ENCODE measurements at regions not wholly inside any gene's neighbourhood (a gene's known extent, or its start where the extent isn't known, plus 50 kb on each side); places are given as distances from the start of the nearest gene placed in this dataset.
"Not testable (repeated sequence)": the region's sequence is repeated elsewhere in the genome, so short reads cannot be mapped to it uniquely, and the experiment has no call there.

DNA sequence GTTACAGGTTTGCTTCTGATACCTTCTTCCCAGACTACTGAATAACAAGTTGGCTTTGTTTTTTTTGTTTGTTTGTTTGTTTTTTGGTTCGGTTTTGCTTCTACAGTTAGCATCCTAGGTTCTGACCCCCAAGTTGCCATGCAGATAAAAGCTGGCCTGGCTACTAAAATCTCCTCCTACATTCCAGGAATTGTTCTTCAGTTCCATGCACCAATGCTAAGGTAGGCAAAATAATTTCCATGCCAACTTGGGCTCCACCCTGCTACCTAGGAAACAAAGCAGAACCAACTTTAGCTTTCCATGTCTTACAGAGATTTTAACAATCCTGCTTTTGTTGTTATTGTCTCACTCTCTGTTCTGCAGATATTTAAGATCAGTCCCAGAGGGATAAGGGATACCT is 495.5 kb upstream of the SOX9 start:
- no peak for DNase-seq (ENCODE audit: low read depth in 3 of 3, low spot score in 2 of 3)

DNA sequence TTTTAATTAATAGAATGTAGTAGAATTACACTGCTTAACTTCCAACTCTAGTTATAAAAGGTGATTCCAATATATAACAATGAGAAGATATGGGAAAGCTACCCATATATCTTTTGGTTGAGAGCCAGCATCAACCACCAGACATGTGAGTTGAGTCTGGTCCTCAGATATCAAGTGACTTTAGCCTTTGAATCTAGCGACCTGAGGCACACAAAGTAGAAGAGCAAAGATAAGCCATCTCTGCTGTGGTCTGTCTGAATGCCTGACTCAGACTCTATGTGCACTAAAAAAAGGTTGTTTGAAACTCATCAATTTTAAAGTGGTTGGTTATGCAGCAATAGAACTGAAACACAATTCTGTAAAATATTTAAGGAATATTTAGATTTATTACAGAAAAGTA is 492.5 kb upstream of the SOX9 start:
- DNase-seq (ENCODE audit: low read depth in 3 of 3, low spot score in 2 of 3): no peak

DNA sequence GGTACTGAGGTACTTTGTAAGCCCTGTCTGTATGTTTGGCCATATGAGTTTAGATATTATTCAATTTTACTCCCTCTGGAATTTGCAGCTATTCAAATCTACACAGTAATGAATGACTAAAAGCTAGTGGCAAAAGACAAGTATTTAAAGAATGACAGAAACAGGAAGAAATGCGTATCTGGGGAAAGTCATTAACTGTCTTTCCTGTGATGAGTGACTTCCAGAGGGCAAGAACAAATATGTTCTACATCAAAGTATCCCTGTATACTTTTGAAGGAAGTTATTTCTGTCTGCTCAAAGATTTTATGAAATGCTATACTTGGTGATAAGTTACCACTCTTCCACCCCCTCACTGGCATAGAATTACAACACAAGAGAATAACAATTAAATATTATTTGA is 489.3 kb upstream of the SOX9 start:
- DNase-seq (ENCODE audit: low read depth in 3 of 3, low spot score in 2 of 3): no peak

DNA sequence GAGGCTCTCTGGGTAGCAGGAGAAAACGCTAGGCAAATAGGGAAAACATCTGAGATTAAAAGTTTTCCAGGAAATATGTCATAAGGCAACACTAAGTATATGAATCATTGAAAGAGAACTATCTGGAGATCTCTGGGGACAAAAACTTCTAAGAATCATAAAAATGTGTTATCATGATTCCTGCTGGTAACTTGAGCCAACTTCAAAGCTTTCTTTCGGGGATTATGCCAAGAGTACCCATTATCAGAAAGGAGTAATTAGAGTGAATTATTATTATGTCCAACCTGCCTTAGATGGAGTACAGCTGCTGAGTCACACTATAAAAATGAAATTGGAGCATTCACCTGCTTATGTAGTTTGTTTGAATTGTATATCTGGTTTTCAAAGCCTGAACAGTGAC is 488.5 kb upstream of the SOX9 start:
- peak; percentile 15 to 38 (median 31) for DNase-seq (ENCODE audit: low read depth in 3 of 3, low spot score in 2 of 3)

DNA sequence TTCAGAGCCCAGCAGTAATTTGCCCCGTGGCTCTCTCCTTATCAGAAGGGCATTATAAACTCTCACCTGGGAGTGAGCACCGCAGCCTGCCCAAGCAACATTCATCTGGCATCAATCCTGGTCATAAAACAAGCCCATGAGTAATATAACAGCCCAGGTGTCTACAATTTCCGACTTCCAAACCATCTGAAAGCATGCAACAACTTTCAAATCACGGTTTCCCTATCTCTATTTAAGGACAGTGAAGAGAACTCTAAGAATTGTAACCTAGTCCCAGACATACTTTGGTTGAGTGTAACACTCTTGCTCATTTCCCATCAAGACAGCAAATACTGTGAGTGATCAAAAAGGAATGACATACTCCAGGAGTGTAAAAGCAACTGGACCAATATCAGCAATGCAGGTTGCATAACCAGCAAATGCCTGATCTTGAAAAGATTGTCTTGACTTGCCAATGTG is 487.4 kb upstream of the SOX9 start:
- no peak for DNase-seq (ENCODE audit: low read depth in 3 of 3, low spot score in 2 of 3)

DNA sequence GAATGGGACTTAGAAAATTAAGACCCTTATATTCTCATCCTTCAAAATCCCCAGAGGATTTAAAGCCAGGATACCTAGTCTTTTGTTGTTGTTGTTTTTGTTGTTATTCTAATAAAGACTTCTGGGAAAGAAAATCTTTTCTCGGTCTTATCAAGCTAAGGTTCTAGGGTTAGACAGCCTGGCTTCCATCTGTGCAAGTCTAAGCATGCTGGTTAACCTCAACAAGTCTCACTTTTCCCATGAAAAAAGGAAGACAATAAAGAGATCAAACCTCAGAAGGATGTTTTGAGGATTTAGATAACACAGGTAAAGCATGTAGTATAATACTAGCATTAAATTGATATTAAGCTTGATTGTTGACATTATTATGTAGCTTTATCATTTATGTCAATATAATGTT is 486.4 kb upstream of the SOX9 start:
- no peak for DNase-seq (ENCODE audit: low read depth in 3 of 3, low spot score in 2 of 3)

DNA sequence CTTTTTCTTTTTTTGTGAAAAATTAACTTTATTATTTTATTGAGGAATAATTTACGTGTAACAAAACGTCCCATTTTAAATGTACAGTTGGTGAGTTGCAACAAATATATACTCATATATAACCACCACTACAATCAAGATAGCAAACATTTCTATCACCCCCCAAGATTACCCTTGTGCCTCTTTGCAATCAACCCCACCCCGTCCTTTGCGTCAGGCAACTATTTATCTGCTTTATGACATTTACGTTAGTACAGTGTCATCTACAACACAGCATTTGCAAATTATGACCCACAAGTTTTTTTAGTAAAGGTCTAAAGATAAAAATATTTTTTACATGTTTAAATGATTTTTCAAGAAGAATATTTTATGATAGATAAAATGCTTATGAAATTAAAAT is 485.6 kb upstream of the SOX9 start:
- no peak for DNase-seq (ENCODE audit: low read depth in 3 of 3, low spot score in 2 of 3)

DNA sequence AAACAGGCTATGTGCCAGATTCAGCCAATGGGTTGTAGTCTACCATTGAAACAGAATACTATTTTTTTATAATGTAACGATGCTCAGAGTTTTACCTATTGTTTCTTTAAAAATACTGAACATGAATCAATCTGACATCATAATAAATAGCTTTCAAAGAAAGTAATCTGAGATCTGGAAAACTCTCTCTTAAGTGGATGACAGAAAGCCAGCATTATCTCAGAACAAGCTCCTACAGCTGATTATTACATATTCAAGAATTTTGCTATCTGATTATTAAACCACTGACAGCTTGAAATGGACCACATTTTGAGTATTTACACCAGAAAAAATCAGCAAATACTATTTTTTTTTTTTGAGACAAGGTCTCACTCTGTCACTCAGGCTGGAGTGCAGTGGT is 484.2 kb upstream of the SOX9 start:
- DNase-seq (ENCODE audit: low read depth in 3 of 3, low spot score in 2 of 3): no peak

DNA sequence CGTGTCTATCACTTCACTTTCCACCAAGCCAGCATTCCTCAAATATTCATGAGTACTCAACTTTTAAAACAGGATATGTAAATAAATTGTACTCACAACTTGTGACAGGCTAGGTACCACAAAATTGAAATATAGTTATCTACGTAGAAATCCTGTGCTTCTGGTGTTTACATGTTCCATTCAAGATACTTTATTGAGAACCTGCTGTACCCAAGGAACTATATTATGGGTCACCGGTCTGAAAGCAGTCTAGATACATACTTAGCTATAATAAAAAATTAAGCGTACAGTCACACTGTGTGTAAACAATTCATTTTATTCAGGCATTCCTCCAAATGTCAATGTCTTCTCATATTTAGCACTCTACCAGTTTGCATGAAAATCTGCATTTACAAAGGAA is 482.2 kb upstream of the SOX9 start:
- DNase-seq (ENCODE audit: low read depth in 3 of 3, low spot score in 2 of 3): no peak

DNA sequence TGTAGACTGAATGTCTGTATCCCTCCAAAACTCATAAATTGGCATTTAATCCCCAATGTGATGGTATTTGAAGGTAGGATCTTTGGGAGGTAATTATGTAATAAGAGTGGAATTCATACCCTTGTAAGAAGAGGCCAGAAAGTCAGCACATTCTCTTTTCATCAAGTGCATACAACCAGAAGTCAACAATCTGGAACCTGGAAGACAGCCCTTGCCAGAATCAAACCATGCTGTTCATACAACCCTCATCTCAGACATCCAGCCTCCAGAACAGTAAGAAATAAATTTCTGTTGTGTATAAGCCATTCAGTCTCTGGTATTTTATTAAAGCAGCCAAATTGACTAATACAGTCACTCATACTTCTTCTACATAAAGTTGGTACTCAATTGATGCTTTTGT is 481.0 kb upstream of the SOX9 start:
- no peak for DNase-seq (ENCODE audit: low read depth in 3 of 3, low spot score in 2 of 3)

DNA sequence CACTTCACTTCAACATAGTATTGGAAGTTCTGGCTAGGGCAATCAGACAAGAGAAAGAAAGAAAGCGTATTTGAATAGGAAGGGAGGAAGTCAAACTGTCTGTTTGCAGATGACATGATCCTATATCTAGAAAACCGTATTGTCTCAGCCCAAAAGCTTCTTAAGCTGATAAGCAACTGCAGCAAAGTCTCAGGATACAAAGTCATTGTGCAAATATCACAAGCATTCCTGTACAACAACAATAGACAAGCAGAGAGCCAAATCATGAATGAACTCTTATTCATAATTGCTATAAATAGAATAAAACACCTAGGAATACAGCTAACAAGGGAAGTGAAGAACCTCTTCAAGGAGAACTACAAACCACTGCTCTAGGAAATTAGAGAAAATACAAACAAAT is 473.9 kb upstream of the SOX9 start:
- not testable (repeated sequence) for DNase-seq (ENCODE audit: low read depth in 3 of 3, low spot score in 2 of 3)

DNA sequence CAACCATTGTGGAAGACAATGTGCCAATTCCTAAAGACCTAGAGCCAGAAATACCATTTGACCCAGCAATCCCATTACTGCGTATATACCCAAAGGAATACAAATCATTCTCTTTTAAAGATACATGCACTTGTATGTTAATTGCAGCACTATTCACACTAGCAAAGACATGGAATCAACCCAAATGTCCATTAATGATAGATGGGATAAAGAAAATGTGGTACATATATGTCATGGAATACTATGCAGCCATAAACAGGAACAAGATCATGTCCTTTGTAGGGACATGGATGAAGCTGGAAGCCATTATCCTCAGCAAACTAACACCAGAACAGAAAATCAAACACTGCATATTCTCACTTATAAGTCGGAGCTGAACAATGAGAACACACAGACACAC is 472.5 kb upstream of the SOX9 start:
- not testable (repeated sequence) for DNase-seq (ENCODE audit: low read depth in 3 of 3, low spot score in 2 of 3)

DNA sequence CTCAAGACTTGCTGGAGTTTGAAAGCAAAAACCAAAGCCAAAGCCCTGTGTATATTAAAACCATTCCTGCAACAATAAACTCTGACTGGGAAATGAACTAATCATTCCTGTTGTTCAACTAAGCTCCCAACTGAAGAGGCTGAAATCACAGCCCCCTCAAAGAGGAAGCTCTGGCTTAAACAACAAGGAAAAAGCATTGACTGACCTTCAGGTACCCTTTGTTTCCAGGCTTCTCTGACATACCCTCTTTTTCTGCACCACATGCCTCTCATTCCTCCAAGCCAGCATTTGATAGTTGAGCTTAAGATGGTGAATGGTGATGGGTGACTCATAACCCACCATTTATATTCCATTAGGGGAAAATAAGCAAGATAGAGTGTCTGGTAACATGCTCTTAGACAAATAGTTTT is 470.9 kb upstream of the SOX9 start:
- no peak for DNase-seq (ENCODE audit: low read depth in 3 of 3, low spot score in 2 of 3)

DNA sequence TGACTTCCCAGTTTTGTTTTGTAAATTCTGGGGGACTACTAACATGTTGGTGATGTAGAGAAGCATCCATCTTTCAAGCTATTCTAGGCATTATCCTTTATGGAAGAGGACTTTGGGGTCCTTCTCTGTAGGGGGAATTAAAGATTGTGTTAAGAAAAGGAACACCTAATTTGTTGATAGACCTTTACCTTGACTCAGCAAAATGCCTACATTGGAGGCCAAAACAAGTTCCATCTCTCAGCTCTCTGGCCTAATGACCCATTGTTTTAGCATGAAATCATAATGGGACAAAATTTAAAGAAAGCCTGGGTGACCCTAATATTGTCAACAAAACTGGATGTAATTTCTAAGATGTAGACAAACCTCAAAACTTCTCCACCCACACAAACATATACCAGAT is 465.3 kb upstream of the SOX9 start:
- DNase-seq (ENCODE audit: low read depth in 3 of 3, low spot score in 2 of 3): no peak

DNA sequence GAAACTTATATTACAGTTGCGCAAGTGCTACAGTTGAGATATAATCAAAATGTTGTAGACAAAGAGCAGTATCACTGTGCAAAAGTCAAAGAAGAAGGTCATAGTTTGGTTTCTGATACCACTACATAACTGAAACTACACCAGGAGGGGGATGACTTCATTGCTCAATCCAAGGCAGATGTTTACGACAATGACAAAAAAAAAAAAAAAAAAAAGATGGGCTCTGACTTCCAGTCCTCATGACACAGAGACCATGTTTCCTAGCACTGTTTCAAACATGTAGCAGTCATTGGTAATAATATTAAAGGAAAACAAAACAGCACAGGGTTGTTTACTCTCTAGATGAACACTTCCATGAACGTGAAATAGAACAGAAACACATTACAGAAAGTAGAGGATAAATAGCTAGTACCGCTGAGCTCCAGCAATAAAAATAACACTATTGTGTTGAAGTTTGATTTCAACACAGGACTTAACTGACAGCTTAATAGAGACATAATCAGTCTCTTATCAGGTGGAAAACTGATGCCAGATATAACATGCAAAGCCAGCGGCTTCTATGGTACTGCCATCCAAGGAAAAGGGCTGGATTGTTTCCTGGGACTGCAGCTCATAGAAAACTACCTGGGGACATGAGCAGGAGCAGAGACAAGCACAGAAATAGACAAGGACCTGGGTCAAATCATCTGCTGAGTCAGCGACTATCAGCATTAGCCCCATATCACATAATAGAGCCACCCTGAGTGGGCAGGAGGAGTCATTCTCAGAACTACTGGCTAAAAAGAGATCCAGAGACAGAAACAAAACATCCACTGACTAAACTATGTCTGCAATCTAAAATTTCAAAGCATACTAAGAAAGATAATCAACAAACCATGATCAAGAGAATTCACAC is 463.6 kb upstream of the SOX9 start:
- no peak for DNase-seq (ENCODE audit: low read depth in 3 of 3, low spot score in 2 of 3)

DNA sequence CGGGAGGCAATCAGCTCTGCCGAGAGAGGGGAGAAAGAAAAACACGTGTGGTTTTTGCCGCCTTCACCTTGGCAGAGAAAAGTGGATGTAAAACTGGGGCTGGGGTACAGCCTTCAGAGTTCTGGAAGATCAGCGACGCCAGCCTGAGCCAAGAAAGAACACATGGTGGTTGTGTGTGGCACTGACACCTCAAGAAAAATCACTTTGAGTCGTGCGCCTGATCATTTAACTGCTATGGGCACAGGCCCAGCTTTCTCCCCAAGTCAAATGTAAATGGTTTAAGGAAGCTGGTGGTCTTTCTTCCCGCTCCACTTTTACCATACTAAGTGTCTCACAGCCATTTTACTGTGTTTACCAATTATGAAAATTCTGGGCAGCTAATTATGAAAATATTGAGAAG is 461.8 kb upstream of the SOX9 start:
- DNase-seq (ENCODE audit: low read depth in 3 of 3, low spot score in 2 of 3): no peak

DNA sequence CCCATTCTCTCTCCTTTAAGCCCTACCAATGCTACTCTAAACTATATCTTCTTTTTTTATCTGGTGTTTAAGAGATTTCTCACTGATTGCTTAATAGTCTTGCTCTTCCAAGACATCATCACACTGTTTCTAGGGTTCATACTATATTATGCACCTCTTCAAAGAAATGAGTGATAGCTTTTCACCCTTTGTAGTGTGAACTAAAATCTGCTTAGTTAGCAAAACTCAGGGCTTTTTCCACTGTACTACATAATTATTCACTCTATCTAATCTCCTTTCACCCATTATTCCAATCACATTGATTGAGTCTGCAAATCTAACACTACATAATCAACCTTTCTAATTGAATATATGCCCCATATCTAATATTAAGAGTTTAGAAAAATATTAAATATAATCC is 456.0 kb upstream of the SOX9 start:
- DNase-seq (ENCODE audit: low read depth in 3 of 3, low spot score in 2 of 3): no peak

DNA sequence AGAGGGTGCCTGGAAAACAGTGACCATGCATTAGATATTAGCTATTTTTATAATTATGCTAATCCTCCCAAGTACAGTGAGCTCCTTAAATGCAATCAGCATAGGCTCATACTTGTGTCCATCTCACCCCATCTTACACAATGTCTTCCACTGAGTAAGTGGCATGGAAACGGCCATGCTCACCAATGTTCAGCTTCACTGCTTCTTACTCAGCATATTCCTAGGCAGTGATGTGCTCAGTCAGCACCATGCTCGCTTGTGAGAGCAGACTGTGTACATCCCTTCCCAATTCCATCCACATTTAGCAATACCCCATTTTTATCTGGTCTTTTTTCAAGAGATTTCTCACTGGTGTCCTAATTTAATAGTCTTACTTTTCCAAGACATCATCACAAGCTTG is 454.8 kb upstream of the SOX9 start:
- no peak for DNase-seq (ENCODE audit: low read depth in 3 of 3, low spot score in 2 of 3)

DNA sequence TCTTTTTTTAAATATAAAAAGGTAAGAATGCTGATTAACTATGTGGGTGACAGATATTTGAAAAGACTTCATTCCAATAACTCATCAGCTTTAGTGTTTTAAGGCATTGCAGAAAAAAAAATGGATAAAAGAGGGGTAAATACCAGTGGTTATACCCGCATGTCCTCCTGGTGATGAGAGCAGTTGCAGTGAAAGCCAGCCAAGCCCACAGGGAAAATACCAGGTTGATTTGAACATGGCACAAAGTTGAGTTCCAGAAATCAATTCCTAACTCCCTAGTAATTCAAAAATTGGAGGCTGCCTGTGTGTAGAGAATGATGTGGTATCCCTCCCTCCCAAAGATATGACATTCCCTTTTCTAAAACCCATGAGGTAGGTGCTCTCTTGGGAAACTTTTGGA is 453.2 kb upstream of the SOX9 start:
- DNase-seq (ENCODE audit: low read depth in 3 of 3, low spot score in 2 of 3): no peak

DNA sequence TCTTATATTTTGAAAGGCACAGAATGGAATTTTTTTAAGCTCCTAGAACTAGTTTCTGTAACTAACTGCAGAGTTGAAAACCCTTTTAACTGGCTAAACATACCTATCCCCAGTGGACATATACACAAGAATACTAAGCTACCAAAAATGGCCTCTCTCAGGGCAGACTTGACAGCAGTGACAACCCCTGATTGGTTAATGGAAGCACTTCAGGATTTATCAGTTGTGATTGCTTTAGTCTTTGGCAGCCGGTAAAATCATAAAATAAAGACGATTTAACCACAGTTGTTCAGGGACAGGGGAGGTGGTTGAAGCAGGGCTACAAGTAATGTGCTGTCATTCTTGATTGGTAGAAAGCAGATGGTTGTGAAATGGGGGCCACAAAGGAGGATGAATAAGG is 452.0 kb upstream of the SOX9 start:
- no peak for DNase-seq (ENCODE audit: low read depth in 3 of 3, low spot score in 2 of 3)

DNA sequence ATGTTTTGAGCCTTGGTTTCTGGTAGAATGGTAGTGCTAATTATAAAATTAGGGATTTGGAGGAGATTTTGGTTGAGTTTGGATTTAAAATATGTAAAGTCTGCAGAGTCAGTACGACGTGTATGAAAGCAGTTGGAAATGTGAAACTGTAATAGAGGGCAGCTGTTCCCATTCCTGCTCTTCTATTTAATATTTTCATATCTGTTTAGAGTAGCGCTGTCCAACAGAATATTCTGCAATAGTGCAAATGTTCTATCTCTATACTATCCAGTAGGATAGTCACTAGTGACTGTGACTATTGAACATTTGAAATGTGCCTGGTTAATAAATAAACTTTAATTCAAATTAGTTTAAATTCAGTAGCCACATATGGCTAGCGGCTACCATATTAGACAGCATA is 443.4 kb upstream of the SOX9 start:
- no peak for DNase-seq (ENCODE audit: low read depth in 3 of 3, low spot score in 2 of 3)

DNA sequence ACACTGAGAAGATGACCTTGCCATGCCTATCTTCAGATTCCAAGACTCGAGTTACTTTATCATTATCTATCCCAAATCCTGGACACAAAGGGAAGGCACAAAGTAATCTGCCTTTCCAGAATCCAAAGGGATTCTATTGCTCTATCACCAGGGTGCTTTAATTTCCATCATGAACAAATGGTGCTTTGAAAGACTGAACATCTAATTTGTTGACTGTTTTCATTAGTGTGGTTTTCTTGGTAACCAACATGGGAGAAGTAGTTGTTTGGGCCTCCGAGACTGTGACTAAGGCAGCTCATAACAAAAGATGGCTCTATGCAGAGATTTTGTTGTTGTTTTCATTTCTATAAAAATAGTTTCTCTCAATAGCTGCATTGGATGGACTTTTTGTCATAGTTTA is 441.0 kb upstream of the SOX9 start:
- DNase-seq (ENCODE audit: low read depth in 3 of 3, low spot score in 2 of 3): no peak
